ENCODE measurements at regions not wholly inside any gene's neighbourhood (a gene's known extent, or its start where the extent isn't known, plus 50 kb on each side); places are given as distances from the start of the nearest gene placed in this dataset.

- no peak for TF ChIP-seq CTCF (IDR thresholded peaks at IDR 0.05; ENCODE audit: low read depth, low read length)
- DNase-seq (ENCODE audit: low read depth in 2 of 2): no peak
- no peak overlapping the region for H3K4me3 ChIP-seq (replicated peaks in 1 of 2; ENCODE audit: low read depth in 2 of 2, low read length in 2 of 2)
Measured at GRCh38 chr20:23233341-23233740, 117.2 kb upstream of the NXT1 start.

GRCh38 chr20:23232679-23233308 lies 117.8 kb upstream of the NXT1 start:
- no peak for DNase-seq (ENCODE audit: low read depth in 2 of 2)

GRCh38 chr20:23232219-23232581 lies 118.4 kb upstream of the NXT1 start:
- no peak overlapping the region for H3K4me3 ChIP-seq (replicated peaks in 1 of 2; ENCODE audit: low read depth in 2 of 2, low read length in 2 of 2)
- no peak for DNase-seq (ENCODE audit: low read depth in 2 of 2)
- TF ChIP-seq CTCF (IDR thresholded peaks at IDR 0.05; ENCODE audit: low read depth, low read length): no peak

More at GRCh38 chr20:23232679-23233308, 117.8 kb upstream of the NXT1 start:
- TF ChIP-seq CTCF (IDR thresholded peaks at IDR 0.05; ENCODE audit: low read depth, low read length): no peak
- no peak overlapping the region for H3K4me3 ChIP-seq (replicated peaks in 1 of 2; ENCODE audit: low read depth in 2 of 2, low read length in 2 of 2)

GRCh38 chr20:23231561-23232218 lies 118.9 kb upstream of the NXT1 start:
- H3K4me3 ChIP-seq (replicated peaks in 1 of 2; ENCODE audit: low read depth in 2 of 2, low read length in 2 of 2): no peak overlapping the region
- DNase-seq (ENCODE audit: low read depth in 2 of 2): peak; percentile 58 to 84
- no peak for TF ChIP-seq CTCF (IDR thresholded peaks at IDR 0.05; ENCODE audit: low read depth, low read length)

- H3K4me3 ChIP-seq (replicated peaks in 1 of 2; ENCODE audit: low read depth in 2 of 2, low read length in 2 of 2): no peak overlapping the region
- no peak for DNase-seq (ENCODE audit: low read depth in 2 of 2)
- TF ChIP-seq CTCF (IDR thresholded peaks at IDR 0.05; ENCODE audit: low read depth, low read length): no peak
Measured at GRCh38 chr20:23230766-23231385, 119.7 kb upstream of the NXT1 start.

GRCh38 chr20:23229989-23230388 lies 120.6 kb upstream of the NXT1 start:
- no peak overlapping the region for H3K4me3 ChIP-seq (replicated peaks in 1 of 2; ENCODE audit: low read depth in 2 of 2, low read length in 2 of 2)
- DNase-seq (ENCODE audit: low read depth in 2 of 2): no peak
- no peak for TF ChIP-seq CTCF (IDR thresholded peaks at IDR 0.05; ENCODE audit: low read depth, low read length)

All from cardiac fibroblast (primary cell).